Cardiac muscle cell (in vitro differentiated cells and primary cell): ENCODE measurements at regions not wholly inside any gene's neighbourhood (a gene's known extent, or its start where the extent isn't known, plus 50 kb on each side); places are given as distances from the start of the nearest gene placed in this dataset.

Experiments used
- DNase-seq, 2 donors: peaks; one replicate each; pipeline versions ENCODE4 v3.0.0 to v3.0.0-alpha.2; 2010 to 2017; ENCODE audit warnings: low read depth in 1 of 2, low spot score in 1 of 2
- H3K27ac ChIP-seq: fragments of 200-600 bp; sonication (generic); 2 replicates; pipeline ENCODE4 v1.5.1; 2016
- H3K27me3 ChIP-seq: fragments of 200-600 bp; sonication (generic); 2 replicates; pipeline ENCODE4 v1.6.0; 2016; ENCODE audit warnings: control low read depth
- H3K36me3 ChIP-seq: fragments of 200-600 bp; sonication (generic); 2 replicates; pipeline ENCODE4 v1.5.1; 2016; ENCODE audit warnings: control low read depth
- H3K4me1 ChIP-seq: fragments of 200-600 bp; sonication (generic); 2 replicates; pipeline ENCODE4 v1.8.1; 2017; ENCODE audit warnings: low read depth, mild to moderate bottlenecking, mixed run types
- H3K4me3 ChIP-seq: fragments of 200-600 bp; sonication (generic); 2 replicates; pipeline ENCODE4 v1.5.1; 2016; ENCODE audit warnings: mild to moderate bottlenecking
- H3K9me3 ChIP-seq: fragments of 200-600 bp; sonication (generic); 2 replicates; pipeline ENCODE4 v1.5.1; 2017; ENCODE audit warnings: low read depth, mild to moderate bottlenecking, control low read depth
- TF ChIP-seq, protein P1 (sequence below): IDR thresholded peaks from 2 replicates; pipeline ENCODE4 v1.5.1; 2012; ENCODE audit warnings: low read depth, mild to moderate bottlenecking, low read length

DNA sequence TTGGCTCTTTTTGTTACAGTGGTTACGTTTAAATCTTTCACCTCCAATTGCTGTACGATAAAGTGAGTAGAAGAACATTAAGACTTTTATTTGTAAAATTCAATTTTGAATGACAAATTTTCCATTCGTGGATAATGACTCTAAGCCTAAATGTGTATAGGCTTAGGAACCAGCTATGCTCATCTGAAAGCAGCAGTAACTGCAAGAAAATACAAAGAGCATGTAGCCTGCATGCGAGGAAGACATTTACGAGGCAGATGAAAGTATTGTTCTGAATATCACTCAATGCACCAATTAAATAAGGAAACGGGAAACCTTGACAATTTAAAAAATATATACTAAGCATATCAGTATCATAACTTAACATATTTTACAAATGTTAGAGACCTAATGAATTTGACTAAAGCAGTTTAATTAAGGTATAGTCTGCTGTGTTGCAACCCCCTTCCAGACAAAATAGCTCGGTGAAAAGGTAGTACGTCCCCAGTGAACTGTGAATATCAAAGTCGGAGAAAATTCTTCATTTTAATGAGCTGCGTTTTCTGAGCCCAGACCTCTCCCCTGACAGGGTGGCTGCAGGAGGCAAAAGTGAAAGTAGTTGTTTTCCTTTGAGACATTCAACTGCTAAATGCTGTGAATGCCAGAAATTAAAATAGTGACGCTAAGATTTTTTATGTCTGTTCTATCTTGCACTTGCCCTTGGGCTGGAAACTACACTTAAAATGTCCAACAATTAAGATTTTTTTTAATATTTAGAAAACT lies 1236.5 kb upstream of the TENM3 start:
- H3K4me3 ChIP-seq = no peak overlapping the region
- no peaks in the 10 kb centered on the region for H3K4me1 ChIP-seq
- no peak for DNase-seq
- no peak overlapping the region for H3K27ac ChIP-seq
- H3K9me3 ChIP-seq = no peaks in the 10 kb centered on the region
- TF ChIP-seq, protein P1, sequence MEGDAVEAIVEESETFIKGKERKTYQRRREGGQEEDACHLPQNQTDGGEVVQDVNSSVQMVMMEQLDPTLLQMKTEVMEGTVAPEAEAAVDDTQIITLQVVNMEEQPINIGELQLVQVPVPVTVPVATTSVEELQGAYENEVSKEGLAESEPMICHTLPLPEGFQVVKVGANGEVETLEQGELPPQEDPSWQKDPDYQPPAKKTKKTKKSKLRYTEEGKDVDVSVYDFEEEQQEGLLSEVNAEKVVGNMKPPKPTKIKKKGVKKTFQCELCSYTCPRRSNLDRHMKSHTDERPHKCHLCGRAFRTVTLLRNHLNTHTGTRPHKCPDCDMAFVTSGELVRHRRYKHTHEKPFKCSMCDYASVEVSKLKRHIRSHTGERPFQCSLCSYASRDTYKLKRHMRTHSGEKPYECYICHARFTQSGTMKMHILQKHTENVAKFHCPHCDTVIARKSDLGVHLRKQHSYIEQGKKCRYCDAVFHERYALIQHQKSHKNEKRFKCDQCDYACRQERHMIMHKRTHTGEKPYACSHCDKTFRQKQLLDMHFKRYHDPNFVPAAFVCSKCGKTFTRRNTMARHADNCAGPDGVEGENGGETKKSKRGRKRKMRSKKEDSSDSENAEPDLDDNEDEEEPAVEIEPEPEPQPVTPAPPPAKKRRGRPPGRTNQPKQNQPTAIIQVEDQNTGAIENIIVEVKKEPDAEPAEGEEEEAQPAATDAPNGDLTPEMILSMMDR = no peak
- no peaks in the 10 kb centered on the region for H3K27me3 ChIP-seq
- no peaks in the 10 kb centered on the region for H3K36me3 ChIP-seq

DNA sequence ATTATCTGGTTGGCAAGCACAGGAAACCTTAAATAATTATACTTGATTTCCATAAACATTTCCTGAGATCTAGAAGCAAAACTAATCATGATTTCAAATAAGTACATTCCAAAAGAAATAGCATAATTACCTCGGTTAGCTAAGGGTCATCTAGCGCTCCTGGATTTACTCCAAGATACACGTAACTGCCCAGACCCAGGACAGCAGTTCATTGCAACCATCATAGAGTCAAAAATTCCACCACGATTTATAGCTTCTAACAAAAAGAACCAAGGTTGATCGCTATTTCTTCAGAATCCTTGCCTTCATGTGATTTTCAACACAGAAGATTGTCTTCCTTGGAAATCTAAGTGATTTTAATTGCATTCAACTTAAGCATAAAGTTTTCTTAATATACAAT lies 1235.5 kb upstream of the TENM3 start:
- no peak for DNase-seq
- Histone ChIP-seq H3K4me3 (no peak overlapping the region), H3K27ac (no peak overlapping the region), H3K27me3 (no peaks in the 10 kb centered on the region), H3K4me1 (no peaks in the 10 kb centered on the region), H3K36me3 (no peaks in the 10 kb centered on the region), H3K9me3 (no peaks in the 10 kb centered on the region)
- TF ChIP-seq, protein P1 = no peak

DNA sequence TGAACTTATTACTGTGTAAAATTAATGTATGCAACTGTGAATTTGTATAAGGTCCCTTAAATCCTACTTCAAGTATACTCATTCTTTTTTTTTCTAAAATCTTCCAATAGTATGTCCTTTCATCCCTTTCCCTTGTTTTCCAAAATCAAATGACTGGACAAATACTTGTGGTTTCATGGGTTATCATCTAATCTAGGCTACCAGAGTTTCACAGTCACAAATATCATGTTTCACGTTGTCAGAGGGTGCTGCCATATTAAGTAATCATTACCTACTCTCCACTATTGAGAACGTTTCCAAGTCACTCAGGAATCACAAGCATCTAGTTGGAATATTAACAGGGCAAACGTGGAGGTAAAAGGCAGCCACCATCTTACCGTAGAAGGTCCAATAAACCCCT lies 1235.0 kb upstream of the TENM3 start:
- no peaks in the 10 kb centered on the region for H3K4me1 ChIP-seq
- H3K4me3 ChIP-seq = no peak overlapping the region
- no peaks in the 10 kb centered on the region for H3K36me3 ChIP-seq
- no peak for DNase-seq
- no peak overlapping the region for H3K27ac ChIP-seq
- H3K9me3 ChIP-seq = no peaks in the 10 kb centered on the region
- no peaks in the 10 kb centered on the region for H3K27me3 ChIP-seq
- TF ChIP-seq, protein P1 = no peak

DNA sequence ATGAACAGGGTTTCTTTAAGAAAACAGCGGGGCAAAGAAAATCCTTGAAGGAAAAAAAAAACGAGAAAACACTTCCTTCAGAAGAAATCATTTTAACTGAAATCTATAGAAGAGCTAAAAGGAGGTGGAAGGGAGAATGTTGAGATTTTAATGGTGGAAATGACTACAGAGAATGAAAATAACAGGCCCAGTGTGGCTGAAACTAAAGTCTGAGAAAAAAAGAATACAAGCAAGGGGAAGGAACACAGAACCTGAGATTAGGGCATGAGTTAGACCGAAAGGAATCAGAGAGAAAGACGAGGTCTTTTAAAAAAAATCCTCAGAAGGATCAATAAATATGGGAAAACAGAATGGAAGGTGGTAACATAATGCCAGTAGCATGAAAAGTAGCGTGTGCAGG lies 1230.0 kb upstream of the TENM3 start:
- Histone ChIP-seq H3K4me1 (no peaks in the 10 kb centered on the region), H3K9me3 (no peaks in the 10 kb centered on the region), H3K36me3 (no peaks in the 10 kb centered on the region), H3K27ac (no peak overlapping the region), H3K4me3 (no peak overlapping the region), H3K27me3 (no peaks in the 10 kb centered on the region)
- TF ChIP-seq, protein P1 = no peak
- no peak for DNase-seq

DNA sequence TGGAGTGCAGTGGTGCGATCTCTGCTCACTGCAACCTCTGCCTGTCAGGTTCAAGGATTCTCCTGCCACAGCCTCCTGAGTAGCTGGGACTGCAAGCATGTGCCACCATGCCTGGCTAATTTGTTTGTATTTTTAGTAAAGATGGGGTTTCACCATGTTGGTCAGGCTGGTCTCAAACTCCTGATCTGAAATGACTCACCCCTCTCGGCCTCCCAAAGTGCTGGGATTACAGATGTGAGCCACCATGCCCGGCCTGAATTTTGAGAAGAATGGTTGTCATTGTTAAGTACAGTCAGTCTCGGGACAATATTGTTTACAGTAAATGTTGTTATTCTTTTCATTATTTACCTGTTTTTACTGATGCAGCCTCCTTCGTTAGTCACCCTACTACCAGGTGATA lies 1226.2 kb upstream of the TENM3 start:
- H3K27ac ChIP-seq = no peak overlapping the region
- peaks cover 10% of the 10 kb centered on the region for H3K4me1 ChIP-seq
- no peaks in the 10 kb centered on the region for H3K27me3 ChIP-seq
- no peak overlapping the region for H3K4me3 ChIP-seq
- no peak for DNase-seq
- no peaks in the 10 kb centered on the region for H3K9me3 ChIP-seq
- TF ChIP-seq, protein P1 = no peak
- no peaks in the 10 kb centered on the region for H3K36me3 ChIP-seq

DNA sequence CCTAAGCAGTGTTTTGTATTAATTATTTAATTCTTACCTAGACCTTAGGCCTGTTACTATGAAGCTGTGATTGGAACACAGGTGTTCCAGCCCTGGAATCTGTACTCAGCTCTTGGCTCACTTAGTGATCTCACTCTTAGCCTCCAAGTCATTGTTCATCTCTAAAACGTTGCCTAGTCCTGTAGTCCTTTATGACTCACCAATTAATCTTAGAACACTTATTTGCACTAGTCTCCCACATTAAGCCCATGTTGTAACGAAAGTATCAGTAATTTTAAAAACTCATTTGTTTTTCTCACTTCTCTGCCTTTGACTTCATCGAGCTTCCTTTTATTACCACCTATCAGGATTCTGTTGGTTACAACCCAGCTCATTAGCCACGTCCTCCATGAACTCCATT lies 1224.7 kb upstream of the TENM3 start:
- no peaks in the 10 kb centered on the region for H3K27me3 ChIP-seq
- H3K4me1 ChIP-seq = peaks cover 10% of the 10 kb centered on the region
- TF ChIP-seq, protein P1 = no peak
- no peak overlapping the region for H3K27ac ChIP-seq
- H3K36me3 ChIP-seq = no peaks in the 10 kb centered on the region
- no peaks in the 10 kb centered on the region for H3K9me3 ChIP-seq
- H3K4me3 ChIP-seq = no peak overlapping the region
- DNase-seq = no peak
